Liver (tissue), 3 donors: ENCODE measurements at regions not wholly inside any gene's neighbourhood (a gene's known extent, or its start where the extent isn't known, plus 50 kb on each side); places are given as distances from the start of the nearest gene placed in this dataset.

Experiments used
- FOXA1 ChIP-seq: IDR thresholded peaks from 2 replicates; pipeline ENCODE4 v1.6.1; 2016; ENCODE audit warnings: antibody characterized with exemption
- GABPA ChIP-seq, 2 donors: IDR thresholded peaks in 1 of 2; conservative IDR thresholded peaks in 1 of 2; 2 replicates each; pipeline ENCODE4 v1.6.1; 2016; ENCODE audit warnings: antibody characterized with exemption in 2 of 2, mild to moderate bottlenecking in 1 of 2, moderate library complexity in 1 of 2
- HNF4G ChIP-seq: IDR thresholded peaks from 2 replicates; pipeline ENCODE4 v1.6.1; 2016; ENCODE audit warnings: antibody characterized with exemption
- JUND ChIP-seq, 2 donors: IDR thresholded peaks; 2 replicates each; pipeline ENCODE4 v1.6.1; 2016; ENCODE audit warnings: antibody characterized with exemption in 2 of 2
- RAD21 ChIP-seq, 2 donors: IDR thresholded peaks; 2 replicates each; pipeline ENCODE4 v1.6.1; 2016; ENCODE audit warnings: antibody characterized with exemption in 2 of 2, mild to moderate bottlenecking in 2 of 2
- SP1 ChIP-seq: IDR thresholded peaks from 2 replicates; pipeline ENCODE4 v1.6.1; 2018; ENCODE audit warnings: antibody characterized with exemption, mild to moderate bottlenecking
- TAF1 ChIP-seq: conservative IDR thresholded peaks from 2 replicates; pipeline ENCODE4 v1.6.1; 2016; ENCODE audit warnings: antibody characterized with exemption, mild to moderate bottlenecking
- TF ChIP-seq, protein P1 (sequence below): fragments of 150-350 bp; IDR thresholded peaks from 2 replicates; pipeline ENCODE4 v1.5.1; 2017; ENCODE audit warnings: improper control_type of control experiment, low read depth, low read length; ENCODE audit not compliant: missing input control
- TF ChIP-seq, protein P2 (sequence below): IDR thresholded peaks from 2 replicates; pipeline ENCODE4 v1.6.1; 2016; ENCODE audit warnings: antibody characterized with exemption
- TF ChIP-seq, protein P3 (sequence below): IDR thresholded peaks from 2 replicates; pipeline ENCODE4 v1.6.1; 2016; ENCODE audit warnings: antibody characterized with exemption, mild to moderate bottlenecking
- TF ChIP-seq, protein P4 (sequence below): IDR thresholded peaks from 2 replicates; pipeline ENCODE4 v1.6.1; 2016; ENCODE audit warnings: antibody characterized with exemption
- TF ChIP-seq, protein P5 (sequence below): IDR thresholded peaks from 2 replicates; pipeline ENCODE4 v1.6.1; 2016; ENCODE audit warnings: antibody characterized with exemption
- donor health status: healthy.
- donor health status: healthy.

DNA sequence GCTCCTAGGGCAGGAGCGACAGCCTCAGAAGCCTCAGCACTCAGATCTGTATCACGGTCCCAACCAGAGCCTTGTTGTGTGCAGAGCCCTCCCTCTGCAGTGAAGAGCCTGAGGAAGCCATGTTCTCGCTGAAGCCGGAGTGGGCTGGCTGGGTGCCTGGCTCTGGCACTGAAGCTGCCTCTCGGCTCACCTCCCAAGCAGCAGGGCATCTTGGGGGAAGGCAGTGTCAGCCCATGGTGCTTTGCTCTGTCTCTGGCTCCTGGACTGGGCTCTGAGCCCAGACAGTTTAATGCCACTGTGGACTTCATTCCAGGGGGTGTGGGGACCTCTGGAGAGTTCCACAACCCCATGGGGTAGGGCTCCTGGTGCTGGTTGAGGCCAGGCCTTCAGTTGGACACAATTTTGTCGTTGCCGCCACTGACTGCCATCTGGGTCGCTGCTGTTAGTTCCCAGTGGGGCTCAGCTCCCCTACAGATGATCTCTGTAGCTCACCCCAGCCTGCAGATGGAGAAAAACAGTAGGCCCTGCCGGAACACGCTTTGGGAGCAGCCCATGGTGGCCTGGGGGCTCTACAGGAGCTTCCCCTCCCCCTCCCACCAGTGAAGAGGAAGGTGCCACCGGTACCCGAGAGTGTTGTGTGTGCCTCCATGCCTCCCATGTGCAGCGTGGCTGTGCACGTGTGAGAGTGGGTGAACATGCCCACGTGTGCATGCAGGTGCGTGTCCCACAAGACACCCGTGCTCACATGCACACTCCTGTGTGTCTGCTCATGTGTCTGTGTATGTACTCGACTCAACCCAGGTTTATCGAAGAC lies 86.5 kb upstream of the B3GAT1 start:
- TF ChIP-seq, protein P1, sequence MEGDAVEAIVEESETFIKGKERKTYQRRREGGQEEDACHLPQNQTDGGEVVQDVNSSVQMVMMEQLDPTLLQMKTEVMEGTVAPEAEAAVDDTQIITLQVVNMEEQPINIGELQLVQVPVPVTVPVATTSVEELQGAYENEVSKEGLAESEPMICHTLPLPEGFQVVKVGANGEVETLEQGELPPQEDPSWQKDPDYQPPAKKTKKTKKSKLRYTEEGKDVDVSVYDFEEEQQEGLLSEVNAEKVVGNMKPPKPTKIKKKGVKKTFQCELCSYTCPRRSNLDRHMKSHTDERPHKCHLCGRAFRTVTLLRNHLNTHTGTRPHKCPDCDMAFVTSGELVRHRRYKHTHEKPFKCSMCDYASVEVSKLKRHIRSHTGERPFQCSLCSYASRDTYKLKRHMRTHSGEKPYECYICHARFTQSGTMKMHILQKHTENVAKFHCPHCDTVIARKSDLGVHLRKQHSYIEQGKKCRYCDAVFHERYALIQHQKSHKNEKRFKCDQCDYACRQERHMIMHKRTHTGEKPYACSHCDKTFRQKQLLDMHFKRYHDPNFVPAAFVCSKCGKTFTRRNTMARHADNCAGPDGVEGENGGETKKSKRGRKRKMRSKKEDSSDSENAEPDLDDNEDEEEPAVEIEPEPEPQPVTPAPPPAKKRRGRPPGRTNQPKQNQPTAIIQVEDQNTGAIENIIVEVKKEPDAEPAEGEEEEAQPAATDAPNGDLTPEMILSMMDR, result no peak
- TF ChIP-seq, protein P2, sequence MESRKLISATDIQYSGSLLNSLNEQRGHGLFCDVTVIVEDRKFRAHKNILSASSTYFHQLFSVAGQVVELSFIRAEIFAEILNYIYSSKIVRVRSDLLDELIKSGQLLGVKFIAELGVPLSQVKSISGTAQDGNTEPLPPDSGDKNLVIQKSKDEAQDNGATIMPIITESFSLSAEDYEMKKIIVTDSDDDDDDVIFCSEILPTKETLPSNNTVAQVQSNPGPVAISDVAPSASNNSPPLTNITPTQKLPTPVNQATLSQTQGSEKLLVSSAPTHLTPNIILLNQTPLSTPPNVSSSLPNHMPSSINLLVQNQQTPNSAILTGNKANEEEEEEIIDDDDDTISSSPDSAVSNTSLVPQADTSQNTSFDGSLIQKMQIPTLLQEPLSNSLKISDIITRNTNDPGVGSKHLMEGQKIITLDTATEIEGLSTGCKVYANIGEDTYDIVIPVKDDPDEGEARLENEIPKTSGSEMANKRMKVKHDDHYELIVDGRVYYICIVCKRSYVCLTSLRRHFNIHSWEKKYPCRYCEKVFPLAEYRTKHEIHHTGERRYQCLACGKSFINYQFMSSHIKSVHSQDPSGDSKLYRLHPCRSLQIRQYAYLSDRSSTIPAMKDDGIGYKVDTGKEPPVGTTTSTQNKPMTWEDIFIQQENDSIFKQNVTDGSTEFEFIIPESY, result no peak
- TF ChIP-seq, protein P3, sequence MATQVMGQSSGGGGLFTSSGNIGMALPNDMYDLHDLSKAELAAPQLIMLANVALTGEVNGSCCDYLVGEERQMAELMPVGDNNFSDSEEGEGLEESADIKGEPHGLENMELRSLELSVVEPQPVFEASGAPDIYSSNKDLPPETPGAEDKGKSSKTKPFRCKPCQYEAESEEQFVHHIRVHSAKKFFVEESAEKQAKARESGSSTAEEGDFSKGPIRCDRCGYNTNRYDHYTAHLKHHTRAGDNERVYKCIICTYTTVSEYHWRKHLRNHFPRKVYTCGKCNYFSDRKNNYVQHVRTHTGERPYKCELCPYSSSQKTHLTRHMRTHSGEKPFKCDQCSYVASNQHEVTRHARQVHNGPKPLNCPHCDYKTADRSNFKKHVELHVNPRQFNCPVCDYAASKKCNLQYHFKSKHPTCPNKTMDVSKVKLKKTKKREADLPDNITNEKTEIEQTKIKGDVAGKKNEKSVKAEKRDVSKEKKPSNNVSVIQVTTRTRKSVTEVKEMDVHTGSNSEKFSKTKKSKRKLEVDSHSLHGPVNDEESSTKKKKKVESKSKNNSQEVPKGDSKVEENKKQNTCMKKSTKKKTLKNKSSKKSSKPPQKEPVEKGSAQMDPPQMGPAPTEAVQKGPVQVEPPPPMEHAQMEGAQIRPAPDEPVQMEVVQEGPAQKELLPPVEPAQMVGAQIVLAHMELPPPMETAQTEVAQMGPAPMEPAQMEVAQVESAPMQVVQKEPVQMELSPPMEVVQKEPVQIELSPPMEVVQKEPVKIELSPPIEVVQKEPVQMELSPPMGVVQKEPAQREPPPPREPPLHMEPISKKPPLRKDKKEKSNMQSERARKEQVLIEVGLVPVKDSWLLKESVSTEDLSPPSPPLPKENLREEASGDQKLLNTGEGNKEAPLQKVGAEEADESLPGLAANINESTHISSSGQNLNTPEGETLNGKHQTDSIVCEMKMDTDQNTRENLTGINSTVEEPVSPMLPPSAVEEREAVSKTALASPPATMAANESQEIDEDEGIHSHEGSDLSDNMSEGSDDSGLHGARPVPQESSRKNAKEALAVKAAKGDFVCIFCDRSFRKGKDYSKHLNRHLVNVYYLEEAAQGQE, result no peak
- TF ChIP-seq HNF4G (no peak), RAD21 (IDR thresholded peaks at IDR 0.05) (no peak), TAF1 (no peak), SP1 (no peak), JUND (IDR thresholded peaks at IDR 0.05) (no peak), FOXA1 (no peak), GABPA (IDR thresholded peaks at IDR 0.05 in 1 of 2, conservative IDR thresholded peaks at IDR 0.05 in 1 of 2) (no peak)
- TF ChIP-seq, protein P4, sequence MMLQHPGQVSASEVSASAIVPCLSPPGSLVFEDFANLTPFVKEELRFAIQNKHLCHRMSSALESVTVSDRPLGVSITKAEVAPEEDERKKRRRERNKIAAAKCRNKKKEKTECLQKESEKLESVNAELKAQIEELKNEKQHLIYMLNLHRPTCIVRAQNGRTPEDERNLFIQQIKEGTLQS, result no peak
- TF ChIP-seq, protein P5, sequence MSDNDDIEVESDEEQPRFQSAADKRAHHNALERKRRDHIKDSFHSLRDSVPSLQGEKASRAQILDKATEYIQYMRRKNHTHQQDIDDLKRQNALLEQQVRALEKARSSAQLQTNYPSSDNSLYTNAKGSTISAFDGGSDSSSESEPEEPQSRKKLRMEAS, result no peak
